HepG2 (cell line): ENCODE measurements at regions not wholly inside any gene's neighbourhood (a gene's known extent, or its start where the extent isn't known, plus 50 kb on each side); places are given as distances from the start of the nearest gene placed in this dataset.
"Not testable (repeated sequence)": the region's sequence is repeated elsewhere in the genome, so short reads cannot be mapped to it uniquely, and the experiment has no call there.

ENCODE experiments used
- ATAC-seq: fragments of 200-7000 bp; cut with Tn5 transposase; 3 replicates; pipeline ENCODE4 v1.9.1; 2020; ENCODE audit warnings: mild to moderate bottlenecking, moderate library complexity
- BruUV-seq: library from RNA; stranded (reverse); fragments of 400-500 nt; replicated peaks from 2 replicates; lab custom pipeline; 2021; lab: Mats Ljungman, UMichigan
- CTCF ChIA-PET: fragments of 300-600 bp; formaldehyde crosslinking; extraction: SDS; loops from one replicate; lab custom pipeline; 2021; ENCODE audit warnings: low total read pairs, inconsistent platforms, low intra/inter-chr PET ratio; lab: Yijun Ruan, JAX
- POLR2A ChIA-PET: fragments of 350-600 bp; sonication (Branson Sonifier 250); formaldehyde crosslinking; loops from one replicate; lab custom pipeline; 2020; ENCODE audit warnings: antibody characterized with exemption, inconsistent platforms; lab: Yijun Ruan, JAX
- DNase-seq: peaks from one replicate; pipeline ENCODE4 v3.0.0-alpha.2; 2015; ENCODE audit warnings: low spot score
- FAIRE-seq: peaks from 3 replicates; lab custom pipeline; 2011; peaks lifted over from hg19 to GRCh38; lab: Jason Lieb, UNC
- H2AFZ ChIP-seq: one replicate; pipeline ENCODE4 v1.6.1; 2011; ENCODE audit warnings: low read length, inconsistent platforms
- H3K27ac ChIP-seq: fragments of 300-600 bp; 3 replicates; pipeline ENCODE4 v1.8.0; 2011; ENCODE audit warnings: mixed run types, mild to moderate bottlenecking, mixed read lengths, low read length, inconsistent platforms; ENCODE audit not compliant: insufficient read depth; ENCODE audit errors: extremely low read length
- H3K27me3 ChIP-seq, 2 experiments: fragments of 200-600 bp in 1 of 2; 2 replicates in 1 of 2; 3 replicates in 1 of 2; pipeline versions ENCODE4 v1.6.0 to v1.8.0; 2011; ENCODE audit warnings: low read length in 2 of 2, mild to moderate bottlenecking in 2 of 2, moderate library complexity in 2 of 2, inconsistent platforms in 1 of 2; ENCODE audit not compliant: insufficient read depth in 2 of 2, control insufficient read depth in 1 of 2
- H3K36me3 ChIP-seq, 2 experiments: fragments of 200-600 bp in 1 of 2; replicated peaks in 1 of 2; 2 replicates in 1 of 2; 3 replicates in 1 of 2; pipeline versions ENCODE4 v1.5.1 to v1.8.0; 2011; ENCODE audit warnings: low read length in 2 of 2, inconsistent platforms in 1 of 2; ENCODE audit not compliant: insufficient read depth in 2 of 2, control insufficient read depth in 1 of 2
- H3K4me1 ChIP-seq: 2 replicates; pipeline ENCODE4 v1.5.1; 2012; ENCODE audit warnings: low read length, inconsistent platforms; ENCODE audit not compliant: insufficient read depth
- H3K4me2 ChIP-seq: 2 replicates; pipeline ENCODE4 v1.6.0; 2011; ENCODE audit warnings: low read depth, low read length, inconsistent platforms
- H3K4me3 ChIP-seq, 3 experiments: fragments of 200-600 bp in 1 of 3; sonication (generic), shearing (Covaris generic) in 1 of 3; replicated peaks in 1 of 3; 2 replicates each; pipeline ENCODE4 v1.5.1; 2011 to 2016; ENCODE audit warnings: low read length in 3 of 3, inconsistent platforms in 2 of 3, low read depth in 2 of 3, mild to moderate bottlenecking in 2 of 3, control low read depth in 1 of 3, mixed read lengths in 1 of 3; ENCODE audit not compliant: insufficient read depth in 1 of 3
- H3K79me2 ChIP-seq: one replicate; pipeline ENCODE4 v1.6.1; 2011; ENCODE audit warnings: low read length, inconsistent platforms; ENCODE audit not compliant: insufficient read depth
- H3K9ac ChIP-seq: 2 replicates; pipeline ENCODE4 v1.6.0; 2011; ENCODE audit warnings: mild to moderate bottlenecking, low read depth, low read length, inconsistent platforms; ENCODE audit not compliant: insufficient read depth
- H3K9me3 ChIP-seq: 2 replicates; pipeline ENCODE4 v1.5.1; 2012; ENCODE audit warnings: mild to moderate bottlenecking, low read length
- H4K20me1 ChIP-seq: 2 replicates; pipeline ENCODE4 v1.6.0; 2011; ENCODE audit warnings: inconsistent platforms, mild to moderate bottlenecking, low read length, moderate library complexity; ENCODE audit not compliant: insufficient read depth
- WGBS: methylation state at CpG from one replicate; pipeline ENCODE4 v1.1.6; 2017; ENCODE audit warnings: low lambda C conversion rate; 5-methylcytosine and 5-hydroxymethylcytosine counted together
- in situ Hi-C: cut with HindIII; loops from 2 replicates; pipeline ENCODE4 v1.10.0; 2017; ENCODE audit warnings: low pct_unique_long_range_greater_than_20kb; ENCODE audit not compliant: extremely low pct_ligation_motif_present
- intact Hi-C: fragments of 100-400 bp; cut with micrococcal nuclease; formaldehyde crosslinking; loops from one replicate; pipeline ENCODE4 v1.10.0; 2022; ENCODE audit not compliant: unreplicated experiment

DNA sequence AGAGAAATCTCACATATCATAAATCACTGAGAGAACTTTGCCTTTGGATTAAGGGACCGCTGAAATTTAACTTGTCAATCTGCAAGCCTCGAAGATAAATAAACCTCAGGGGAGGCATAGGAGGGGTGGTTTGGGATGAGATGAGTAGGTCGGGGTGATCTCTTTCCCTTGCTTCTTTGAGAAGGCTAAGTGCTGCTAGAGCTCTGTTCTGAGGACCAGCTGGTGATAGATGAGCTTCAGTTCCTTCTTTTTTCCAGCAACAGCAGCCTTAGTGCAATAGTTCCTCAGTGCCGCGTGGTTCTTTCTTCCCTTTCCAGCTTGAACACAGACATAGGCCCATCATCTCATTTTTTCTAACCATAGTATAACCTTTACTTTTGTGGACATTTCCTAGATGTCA is 2033.8 kb downstream of the KHDRBS2 start:
- BruUV-seq, CTCF ChIA-PET, H3K79me2 ChIP-seq, H3K36me3 ChIP-seq, H2AFZ ChIP-seq, H3K27me3 ChIP-seq, H3K27ac ChIP-seq, H3K4me3 ChIP-seq, H3K9ac ChIP-seq, in situ Hi-C loops, FAIRE-seq, POLR2A ChIA-PET, H3K4me1 ChIP-seq, ATAC-seq, intact Hi-C loops, DNase-seq, H4K20me1 ChIP-seq, H3K4me2 ChIP-seq: not testable (repeated sequence)
- H3K9me3 ChIP-seq: peaks cover 51% of the 10 kb centered on the region
- 18% methylated on average over 5 of the region's 5 CpGs for WGBS

DNA sequence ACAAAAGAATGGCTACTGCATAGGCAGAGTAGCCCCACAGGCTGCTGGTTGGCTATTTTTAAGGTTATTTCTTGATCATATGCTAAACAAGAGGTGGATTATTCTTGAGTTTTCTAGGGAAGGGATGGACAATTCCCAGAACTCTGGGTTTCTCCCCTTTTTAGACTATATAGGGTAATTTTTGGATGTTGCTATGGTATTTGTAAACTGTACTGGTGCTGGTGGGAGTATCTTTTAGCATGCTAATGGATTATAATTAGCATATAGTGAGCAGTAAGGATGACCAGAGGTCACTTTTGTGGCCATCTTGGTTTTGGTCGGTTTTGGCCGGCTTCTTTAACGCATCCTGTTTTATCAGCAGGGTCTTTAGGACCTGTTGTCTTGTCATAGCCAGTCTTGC is 2038.5 kb downstream of the KHDRBS2 start:
- H2AFZ ChIP-seq, in situ Hi-C loops, H3K79me2 ChIP-seq, H3K9ac ChIP-seq, DNase-seq, CTCF ChIA-PET, POLR2A ChIA-PET, BruUV-seq, H3K4me1 ChIP-seq, intact Hi-C loops, H4K20me1 ChIP-seq, FAIRE-seq, H3K27me3 ChIP-seq, H3K36me3 ChIP-seq, H3K4me3 ChIP-seq, H3K4me2 ChIP-seq, ATAC-seq, H3K27ac ChIP-seq: not testable (repeated sequence)
- WGBS: 50% methylated on average over 3 of the region's 3 CpGs
- H3K9me3 ChIP-seq: peaks cover 70% of the 10 kb centered on the region
